Stimulated activated CD4-positive, alpha-beta T cell treated with anti-CD3 and anti-CD28 coated beads, Interleukin-4, amount 100 ng/mL, for 24 hours (primary cell): ENCODE measurements at regions not wholly inside any gene's neighbourhood (a gene's known extent, or its start where the extent isn't known, plus 50 kb on each side); places are given as distances from the start of the nearest gene placed in this dataset.
A peak's percentile ranks its signal among the peaks of the same experiment; 100 is the strongest.
"Not testable (repeated sequence)": the region's sequence is repeated elsewhere in the genome, so short reads cannot be mapped to it uniquely, and the experiment has no call there.

ENCODE experiments used
- DNase-seq: peaks from one replicate; pipeline ENCODE4 v3.0.0-alpha.2; 2020

GRCh38 chr21:35559128-35559828 is 501.0 kb downstream of the SETD4 start:
- no peak for DNase-seq

- no peak for DNase-seq
Observed at GRCh38 chr21:35556536-35556935, 503.8 kb downstream of the SETD4 start.

- DNase-seq = not testable (repeated sequence)
Observed at GRCh38 chr21:35552483-35552882, 503.4 kb upstream of the RUNX1 start.

GRCh38 chr21:35548904-35549615 is 500.0 kb upstream of the RUNX1 start:
- no peak for DNase-seq

- no peak for DNase-seq
Observed at GRCh38 chr21:35547946-35548774, 499.1 kb upstream of the RUNX1 start.

GRCh38 chr21:35543746-35544145 is 494.6 kb upstream of the RUNX1 start:
- no peak for DNase-seq

GRCh38 chr21:35540950-35541638 is 492.0 kb upstream of the RUNX1 start:
- DNase-seq = no peak

- DNase-seq = no peak
Observed at GRCh38 chr21:35538386-35538785, 489.3 kb upstream of the RUNX1 start.

GRCh38 chr21:35537604-35538003 is 488.5 kb upstream of the RUNX1 start:
- DNase-seq = no peak

- no peak for DNase-seq
Observed at GRCh38 chr21:35533893-35534292, 484.8 kb upstream of the RUNX1 start.

GRCh38 chr21:35530766-35531165 is 481.7 kb upstream of the RUNX1 start:
- no peak for DNase-seq

GRCh38 chr21:35529171-35529863 is 480.2 kb upstream of the RUNX1 start:
- DNase-seq = no peak

GRCh38 chr21:35528116-35529042 is 479.3 kb upstream of the RUNX1 start:
- DNase-seq = peak; percentile 60

- no peak for DNase-seq
Observed at GRCh38 chr21:35527358-35527757, 478.3 kb upstream of the RUNX1 start.

GRCh38 chr21:35525443-35525842 is 476.3 kb upstream of the RUNX1 start:
- no peak for DNase-seq

- no peak for DNase-seq
Observed at GRCh38 chr21:35521852-35522505, 472.9 kb upstream of the RUNX1 start.

- no peak for DNase-seq
Observed at GRCh38 chr21:35521293-35521692, 472.2 kb upstream of the RUNX1 start.

- DNase-seq = no peak
Observed at GRCh38 chr21:35520856-35521255, 471.8 kb upstream of the RUNX1 start.

- DNase-seq = no peak
Observed at GRCh38 chr21:35520302-35520701, 471.2 kb upstream of the RUNX1 start.

GRCh38 chr21:35517865-35518264 is 468.8 kb upstream of the RUNX1 start:
- no peak for DNase-seq

GRCh38 chr21:35516292-35516691 is 467.2 kb upstream of the RUNX1 start:
- DNase-seq = not testable (repeated sequence)
